HEK293 (cell line): ENCODE measurements at regions not wholly inside any gene's neighbourhood (a gene's known extent, or its start where the extent isn't known, plus 50 kb on each side); places are given as distances from the start of the nearest gene placed in this dataset.

Experiments used
- KLF8 ChIP-seq: fragments of 450-650 bp; formaldehyde crosslinking; IDR thresholded peaks from 2 replicates; pipeline ENCODE4 v1.5.1; 2016; ENCODE audit warnings: missing biosample characterization, missing genetic modification characterization
- SP2 ChIP-seq: fragments of 450-650 bp; formaldehyde crosslinking; IDR thresholded peaks from 2 replicates; pipeline ENCODE4 v1.5.1; 2016; ENCODE audit warnings: missing biosample characterization, missing genetic modification characterization
- ZNF114 ChIP-seq: fragments of 450-650 bp; formaldehyde crosslinking; IDR thresholded peaks from 2 replicates; pipeline ENCODE4 v1.5.0; 2017; ENCODE audit warnings: missing biosample characterization, missing genetic modification characterization
- ZNF274 ChIP-seq, 2 experiments: fragments of 200-500 bp in 1 of 2; fragments of 450-650 bp in 1 of 2; sonication (Bioruptor generic) in 1 of 2; formaldehyde crosslinking in 1 of 2; IDR thresholded peaks; 2 replicates each; pipeline versions ENCODE4 v1.5.1 to v1.6.1; 2014 to 2016; ENCODE audit warnings: borderline replicate concordance in 1 of 2, inconsistent platforms in 1 of 2, low read length in 1 of 2, missing biosample characterization in 1 of 2, missing genetic modification characterization in 1 of 2
- ZNF404 ChIP-seq: fragments of 450-650 bp; formaldehyde crosslinking; IDR thresholded peaks from 2 replicates; pipeline ENCODE4 v1.5.1; 2017; ENCODE audit warnings: missing biosample characterization, missing genetic modification characterization
- ZNF629 ChIP-seq: fragments of 450-650 bp; formaldehyde crosslinking; IDR thresholded peaks from 2 replicates; pipeline ENCODE4 v1.5.1; 2017; ENCODE audit warnings: missing biosample characterization, missing genetic modification characterization
- ZNF837 ChIP-seq: fragments of 450-650 bp; formaldehyde crosslinking; IDR thresholded peaks from 2 replicates; pipeline ENCODE4 v1.5.1; 2016; ENCODE audit warnings: missing biosample characterization, missing genetic modification characterization
- TF ChIP-seq, protein P1 (sequence below): fragments of 450-650 bp; formaldehyde crosslinking; IDR thresholded peaks from 2 replicates; pipeline ENCODE4 v1.5.1; 2016; ENCODE audit warnings: missing biosample characterization, missing genetic modification characterization
- TF ChIP-seq, protein P2 (sequence below): fragments of 450-650 bp; formaldehyde crosslinking; IDR thresholded peaks from 2 replicates; pipeline ENCODE4 v1.5.1; 2016; ENCODE audit warnings: missing biosample characterization, missing genetic modification characterization
- TF ChIP-seq, protein P3 (sequence below): fragments of 450-650 bp; formaldehyde crosslinking; IDR thresholded peaks from 2 replicates; pipeline ENCODE4 v1.5.1; 2016; ENCODE audit warnings: missing biosample characterization, missing genetic modification characterization
- TF ChIP-seq, protein P4 (sequence below): fragments of 450-650 bp; formaldehyde crosslinking; IDR thresholded peaks from 2 replicates; pipeline ENCODE4 v1.5.1; 2016; ENCODE audit warnings: missing biosample characterization, missing genetic modification characterization, low read depth

DNA sequence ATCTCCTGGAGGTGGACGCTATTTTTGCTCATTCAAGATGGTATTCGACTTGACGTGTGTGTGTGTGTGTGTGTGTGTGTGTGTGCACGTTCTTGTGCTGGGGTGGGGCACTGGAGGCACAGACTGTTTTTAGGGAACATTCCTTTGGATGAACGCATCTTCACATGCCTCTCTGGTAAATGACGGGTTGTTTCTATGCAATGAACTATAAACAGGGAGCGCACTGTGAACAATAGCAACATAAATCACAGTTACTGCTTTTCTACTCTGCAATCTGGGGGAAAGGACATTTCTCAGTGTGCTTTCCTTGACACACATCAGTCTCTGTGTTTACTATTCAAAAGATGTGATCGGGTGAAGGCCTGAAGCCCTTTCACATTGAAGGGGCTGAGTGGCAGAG is 120.1 kb upstream of the PITRM1 start:
- TF ChIP-seq, protein P1, sequence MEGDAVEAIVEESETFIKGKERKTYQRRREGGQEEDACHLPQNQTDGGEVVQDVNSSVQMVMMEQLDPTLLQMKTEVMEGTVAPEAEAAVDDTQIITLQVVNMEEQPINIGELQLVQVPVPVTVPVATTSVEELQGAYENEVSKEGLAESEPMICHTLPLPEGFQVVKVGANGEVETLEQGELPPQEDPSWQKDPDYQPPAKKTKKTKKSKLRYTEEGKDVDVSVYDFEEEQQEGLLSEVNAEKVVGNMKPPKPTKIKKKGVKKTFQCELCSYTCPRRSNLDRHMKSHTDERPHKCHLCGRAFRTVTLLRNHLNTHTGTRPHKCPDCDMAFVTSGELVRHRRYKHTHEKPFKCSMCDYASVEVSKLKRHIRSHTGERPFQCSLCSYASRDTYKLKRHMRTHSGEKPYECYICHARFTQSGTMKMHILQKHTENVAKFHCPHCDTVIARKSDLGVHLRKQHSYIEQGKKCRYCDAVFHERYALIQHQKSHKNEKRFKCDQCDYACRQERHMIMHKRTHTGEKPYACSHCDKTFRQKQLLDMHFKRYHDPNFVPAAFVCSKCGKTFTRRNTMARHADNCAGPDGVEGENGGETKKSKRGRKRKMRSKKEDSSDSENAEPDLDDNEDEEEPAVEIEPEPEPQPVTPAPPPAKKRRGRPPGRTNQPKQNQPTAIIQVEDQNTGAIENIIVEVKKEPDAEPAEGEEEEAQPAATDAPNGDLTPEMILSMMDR (tag by site-specific recombination), result no peak
- TF ChIP-seq ZNF404 (tag by site-specific recombination), result no peak
- TF ChIP-seq, protein P2, sequence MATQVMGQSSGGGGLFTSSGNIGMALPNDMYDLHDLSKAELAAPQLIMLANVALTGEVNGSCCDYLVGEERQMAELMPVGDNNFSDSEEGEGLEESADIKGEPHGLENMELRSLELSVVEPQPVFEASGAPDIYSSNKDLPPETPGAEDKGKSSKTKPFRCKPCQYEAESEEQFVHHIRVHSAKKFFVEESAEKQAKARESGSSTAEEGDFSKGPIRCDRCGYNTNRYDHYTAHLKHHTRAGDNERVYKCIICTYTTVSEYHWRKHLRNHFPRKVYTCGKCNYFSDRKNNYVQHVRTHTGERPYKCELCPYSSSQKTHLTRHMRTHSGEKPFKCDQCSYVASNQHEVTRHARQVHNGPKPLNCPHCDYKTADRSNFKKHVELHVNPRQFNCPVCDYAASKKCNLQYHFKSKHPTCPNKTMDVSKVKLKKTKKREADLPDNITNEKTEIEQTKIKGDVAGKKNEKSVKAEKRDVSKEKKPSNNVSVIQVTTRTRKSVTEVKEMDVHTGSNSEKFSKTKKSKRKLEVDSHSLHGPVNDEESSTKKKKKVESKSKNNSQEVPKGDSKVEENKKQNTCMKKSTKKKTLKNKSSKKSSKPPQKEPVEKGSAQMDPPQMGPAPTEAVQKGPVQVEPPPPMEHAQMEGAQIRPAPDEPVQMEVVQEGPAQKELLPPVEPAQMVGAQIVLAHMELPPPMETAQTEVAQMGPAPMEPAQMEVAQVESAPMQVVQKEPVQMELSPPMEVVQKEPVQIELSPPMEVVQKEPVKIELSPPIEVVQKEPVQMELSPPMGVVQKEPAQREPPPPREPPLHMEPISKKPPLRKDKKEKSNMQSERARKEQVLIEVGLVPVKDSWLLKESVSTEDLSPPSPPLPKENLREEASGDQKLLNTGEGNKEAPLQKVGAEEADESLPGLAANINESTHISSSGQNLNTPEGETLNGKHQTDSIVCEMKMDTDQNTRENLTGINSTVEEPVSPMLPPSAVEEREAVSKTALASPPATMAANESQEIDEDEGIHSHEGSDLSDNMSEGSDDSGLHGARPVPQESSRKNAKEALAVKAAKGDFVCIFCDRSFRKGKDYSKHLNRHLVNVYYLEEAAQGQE (tag by site-specific recombination), result no peak
- TF ChIP-seq SP2, result no peak
- TF ChIP-seq ZNF274 (IDR thresholded peaks at IDR 0.05; ENCODE audit: low read length), result no peak
- TF ChIP-seq ZNF274 (tag by site-specific recombination; IDR thresholded peaks at IDR 0.05; ENCODE audit: borderline replicate concordance), result no peak
- no peak for TF ChIP-seq KLF8 (tag by site-specific recombination)
- TF ChIP-seq, protein P3, sequence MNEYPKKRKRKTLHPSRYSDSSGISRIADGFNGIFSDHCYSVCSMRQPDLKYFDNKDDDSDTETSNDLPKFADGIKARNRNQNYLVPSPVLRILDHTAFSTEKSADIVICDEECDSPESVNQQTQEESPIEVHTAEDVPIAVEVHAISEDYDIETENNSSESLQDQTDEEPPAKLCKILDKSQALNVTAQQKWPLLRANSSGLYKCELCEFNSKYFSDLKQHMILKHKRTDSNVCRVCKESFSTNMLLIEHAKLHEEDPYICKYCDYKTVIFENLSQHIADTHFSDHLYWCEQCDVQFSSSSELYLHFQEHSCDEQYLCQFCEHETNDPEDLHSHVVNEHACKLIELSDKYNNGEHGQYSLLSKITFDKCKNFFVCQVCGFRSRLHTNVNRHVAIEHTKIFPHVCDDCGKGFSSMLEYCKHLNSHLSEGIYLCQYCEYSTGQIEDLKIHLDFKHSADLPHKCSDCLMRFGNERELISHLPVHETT, result no peak
- no peak for TF ChIP-seq ZNF837 (tag by site-specific recombination)
- TF ChIP-seq ZNF114, result no peak
- TF ChIP-seq ZNF629 (tag by site-specific recombination), result no peak
- TF ChIP-seq, protein P4, sequence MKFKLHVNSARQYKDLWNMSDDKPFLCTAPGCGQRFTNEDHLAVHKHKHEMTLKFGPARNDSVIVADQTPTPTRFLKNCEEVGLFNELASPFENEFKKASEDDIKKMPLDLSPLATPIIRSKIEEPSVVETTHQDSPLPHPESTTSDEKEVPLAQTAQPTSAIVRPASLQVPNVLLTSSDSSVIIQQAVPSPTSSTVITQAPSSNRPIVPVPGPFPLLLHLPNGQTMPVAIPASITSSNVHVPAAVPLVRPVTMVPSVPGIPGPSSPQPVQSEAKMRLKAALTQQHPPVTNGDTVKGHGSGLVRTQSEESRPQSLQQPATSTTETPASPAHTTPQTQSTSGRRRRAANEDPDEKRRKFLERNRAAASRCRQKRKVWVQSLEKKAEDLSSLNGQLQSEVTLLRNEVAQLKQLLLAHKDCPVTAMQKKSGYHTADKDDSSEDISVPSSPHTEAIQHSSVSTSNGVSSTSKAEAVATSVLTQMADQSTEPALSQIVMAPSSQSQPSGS (tag by site-specific recombination), result no peak
